Fibroblast of mammary gland (primary cell): ENCODE measurements at regions not wholly inside any gene's neighbourhood (a gene's known extent, or its start where the extent isn't known, plus 50 kb on each side); places are given as distances from the start of the nearest gene placed in this dataset.

Experiments
- DNase-seq: peaks from one replicate; pipeline ENCODE4 v3.0.0-alpha.2; 2010; ENCODE audit warnings: low read depth
- H3K4me3 ChIP-seq: 2 replicates; pipeline ENCODE4 v1.5.1; 2011; ENCODE audit warnings: low read depth, mild to moderate bottlenecking, low read length, moderate library complexity; ENCODE audit not compliant: control insufficient read depth
- TF ChIP-seq, protein P1 (sequence below): conservative IDR thresholded peaks from 2 replicates; pipeline ENCODE4 v1.5.1; 2011; ENCODE audit warnings: low read depth, low read length, inconsistent platforms; ENCODE audit not compliant: control insufficient read depth, insufficient read depth

DNA sequence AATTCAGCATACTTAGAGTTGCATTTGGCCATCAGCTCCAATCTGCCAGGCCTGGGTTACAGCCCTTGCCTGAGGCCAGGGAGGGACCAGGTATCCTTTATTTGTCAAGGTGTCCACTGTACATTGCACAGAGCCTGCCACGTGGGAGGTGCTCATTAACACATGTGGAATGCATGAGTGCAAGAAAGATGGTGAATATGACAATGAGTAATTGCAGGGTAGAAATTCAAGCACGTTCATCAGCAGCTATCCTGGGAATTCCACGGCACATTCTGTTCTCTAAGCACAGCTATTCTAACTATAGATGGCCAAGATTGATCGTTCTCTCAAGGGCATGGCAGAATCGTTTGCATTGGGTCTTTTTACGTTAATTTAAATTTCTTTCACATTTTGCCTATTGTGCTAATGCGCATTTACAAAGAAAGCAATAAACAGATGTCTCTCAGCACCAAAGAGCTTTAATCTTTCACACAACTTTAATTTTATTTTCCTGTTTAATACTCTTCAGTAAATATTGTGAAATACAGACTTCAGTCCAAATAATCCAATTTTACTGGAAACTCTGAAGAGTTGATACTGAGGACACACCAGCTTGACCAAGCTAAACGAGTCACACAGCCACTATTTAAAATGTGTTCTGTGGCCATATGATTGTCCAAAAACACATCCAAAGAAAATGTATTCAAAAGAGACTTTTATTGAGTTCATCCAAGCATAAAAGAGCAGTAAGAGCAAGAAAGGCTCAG lies 1025.7 kb upstream of the TMEM132C start:
- H3K4me3 ChIP-seq: no peak overlapping the region
- DNase-seq: peak; percentile 89
- TF ChIP-seq, protein P1, sequence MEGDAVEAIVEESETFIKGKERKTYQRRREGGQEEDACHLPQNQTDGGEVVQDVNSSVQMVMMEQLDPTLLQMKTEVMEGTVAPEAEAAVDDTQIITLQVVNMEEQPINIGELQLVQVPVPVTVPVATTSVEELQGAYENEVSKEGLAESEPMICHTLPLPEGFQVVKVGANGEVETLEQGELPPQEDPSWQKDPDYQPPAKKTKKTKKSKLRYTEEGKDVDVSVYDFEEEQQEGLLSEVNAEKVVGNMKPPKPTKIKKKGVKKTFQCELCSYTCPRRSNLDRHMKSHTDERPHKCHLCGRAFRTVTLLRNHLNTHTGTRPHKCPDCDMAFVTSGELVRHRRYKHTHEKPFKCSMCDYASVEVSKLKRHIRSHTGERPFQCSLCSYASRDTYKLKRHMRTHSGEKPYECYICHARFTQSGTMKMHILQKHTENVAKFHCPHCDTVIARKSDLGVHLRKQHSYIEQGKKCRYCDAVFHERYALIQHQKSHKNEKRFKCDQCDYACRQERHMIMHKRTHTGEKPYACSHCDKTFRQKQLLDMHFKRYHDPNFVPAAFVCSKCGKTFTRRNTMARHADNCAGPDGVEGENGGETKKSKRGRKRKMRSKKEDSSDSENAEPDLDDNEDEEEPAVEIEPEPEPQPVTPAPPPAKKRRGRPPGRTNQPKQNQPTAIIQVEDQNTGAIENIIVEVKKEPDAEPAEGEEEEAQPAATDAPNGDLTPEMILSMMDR: no peak

DNA sequence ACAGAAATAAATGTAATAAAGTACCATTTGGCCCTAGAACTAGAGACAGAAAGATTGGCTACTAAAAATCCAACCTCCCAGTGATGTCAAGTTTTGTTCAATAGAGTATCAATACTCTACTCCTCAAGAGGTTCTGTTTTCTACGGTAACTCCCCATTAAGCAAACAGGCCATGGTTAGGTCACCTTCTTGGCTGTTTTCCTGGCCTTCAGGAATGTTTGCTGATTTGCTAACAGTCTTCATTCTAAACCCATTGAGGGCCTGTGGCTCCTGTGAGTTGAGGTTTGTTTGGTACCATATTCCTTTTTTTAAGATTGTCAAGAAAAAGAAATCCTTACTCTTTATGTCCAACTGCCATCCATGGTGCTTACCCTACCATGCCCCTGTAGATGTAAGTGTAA lies 1022.0 kb upstream of the TMEM132C start:
- H3K4me3 ChIP-seq: no peak overlapping the region
- TF ChIP-seq, protein P1: no peak
- peak; percentile 70 for DNase-seq

DNA sequence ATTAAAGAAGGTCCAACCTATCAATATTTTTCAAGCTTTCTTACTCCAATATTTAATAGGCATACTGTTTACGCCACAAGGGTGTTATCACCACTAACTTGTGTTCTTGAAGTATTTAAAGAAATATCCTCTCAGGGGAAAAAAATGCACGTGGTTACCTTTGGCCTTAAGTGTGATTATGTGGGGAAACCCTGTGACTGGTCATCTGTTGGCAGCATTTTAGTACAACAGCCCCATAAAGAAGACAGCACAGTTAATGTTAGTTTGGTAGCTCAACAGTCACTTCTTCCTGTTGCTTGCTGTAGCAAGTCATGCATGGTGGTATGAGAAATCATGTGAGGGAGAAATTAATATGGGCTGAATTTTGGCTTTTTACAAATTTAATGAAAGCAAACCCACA lies 1021.5 kb upstream of the TMEM132C start:
- DNase-seq: peak; percentile 87
- TF ChIP-seq, protein P1: no peak
- no peak overlapping the region for H3K4me3 ChIP-seq

DNA sequence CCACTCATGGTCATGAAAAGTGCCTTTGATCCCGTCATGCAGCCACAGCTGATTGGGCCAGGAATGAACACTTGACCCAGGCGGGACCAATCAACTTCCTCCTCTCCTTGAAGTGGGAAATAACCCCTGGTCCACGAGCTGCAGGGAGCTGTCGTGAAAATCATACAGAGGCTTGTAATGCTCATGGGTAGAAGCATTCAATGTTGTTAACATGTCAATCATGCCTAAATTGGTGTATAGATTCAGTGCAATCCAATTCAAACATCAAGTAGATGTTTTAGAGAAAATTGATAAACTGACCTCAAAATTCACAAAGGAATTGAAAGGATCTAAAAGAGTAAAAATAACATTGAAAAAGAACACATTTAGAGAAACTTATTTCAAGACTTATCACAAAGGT lies 1019.0 kb upstream of the TMEM132C start:
- DNase-seq: no peak
- TF ChIP-seq, protein P1: no peak
- H3K4me3 ChIP-seq: no peak overlapping the region

DNA sequence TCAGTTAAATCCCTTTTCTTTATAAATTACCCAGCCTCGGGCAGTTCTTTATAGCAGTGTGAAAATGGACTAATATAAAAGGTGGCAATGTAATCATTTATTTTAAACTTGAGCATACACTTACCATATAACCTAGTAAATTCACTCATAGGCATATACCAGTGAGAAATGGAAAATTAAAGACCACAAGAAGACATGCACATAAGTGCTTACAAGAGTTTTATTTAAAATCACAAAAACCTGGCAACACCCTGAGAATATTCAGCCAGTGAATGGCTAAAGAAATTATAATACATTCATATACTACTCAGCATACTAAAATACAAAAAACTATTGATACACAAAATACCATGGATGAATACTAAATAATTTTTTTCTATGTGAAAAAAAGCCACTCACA lies 1017.5 kb upstream of the TMEM132C start:
- no peak for DNase-seq
- TF ChIP-seq, protein P1: no peak

DNA sequence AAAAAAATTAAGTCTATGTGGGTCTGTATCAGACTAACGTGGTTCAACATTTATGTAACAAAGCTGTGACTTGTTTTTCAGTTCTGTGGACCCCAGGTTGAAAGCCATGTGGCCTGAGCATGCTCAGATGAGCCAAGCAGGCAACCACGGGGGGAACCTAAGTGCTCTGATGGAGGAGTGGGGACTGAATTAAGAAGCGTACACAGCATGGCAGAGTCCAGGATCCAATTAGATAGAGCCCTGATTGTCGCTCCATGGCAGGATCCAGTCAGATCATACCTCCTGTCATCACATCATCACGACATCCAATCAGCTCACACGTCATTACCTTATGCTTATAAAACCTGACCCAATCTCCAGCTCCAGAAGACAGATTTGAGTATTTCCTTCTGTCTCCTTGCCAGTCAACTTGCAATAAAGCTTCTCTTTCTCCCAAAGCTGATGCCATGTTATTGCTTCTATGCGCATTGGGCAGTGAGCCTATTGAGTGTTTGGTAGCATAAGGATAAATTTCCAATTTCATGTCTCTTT lies 1013.1 kb upstream of the TMEM132C start:
- H3K4me3 ChIP-seq: no peak overlapping the region
- TF ChIP-seq, protein P1: no peak
- no peak for DNase-seq

More for the DNA sequence above, 1017.5 kb upstream of the TMEM132C start:
- no peak overlapping the region for H3K4me3 ChIP-seq
